Endodermal cell (in vitro differentiated cells): ENCODE measurements at regions not wholly inside any gene's neighbourhood (a gene's known extent, or its start where the extent isn't known, plus 50 kb on each side); places are given as distances from the start of the nearest gene placed in this dataset.

ENCODE experiments used
- DNase-seq: peaks from one replicate; pipeline ENCODE4 v3.0.0-alpha.2; 2017
- H3K27ac ChIP-seq: 2 replicates; pipeline ENCODE4 v1.5.1; 2013; ENCODE audit warnings: mild to moderate bottlenecking, low read depth, low read length, moderate library complexity
- H3K27me3 ChIP-seq: 2 replicates; pipeline ENCODE4 v1.6.1; 2013; ENCODE audit warnings: mild to moderate bottlenecking, low read length, moderate library complexity; ENCODE audit not compliant: insufficient read depth, control insufficient read depth, poor library complexity, severe bottlenecking
- H3K36me3 ChIP-seq: 2 replicates; pipeline ENCODE4 v1.7.0; 2013; ENCODE audit warnings: mild to moderate bottlenecking, low read length, moderate library complexity; ENCODE audit not compliant: control insufficient read depth, insufficient read depth
- H3K4me1 ChIP-seq: one replicate; pipeline ENCODE4 v1.7.0; 2013; ENCODE audit warnings: low read length; ENCODE audit not compliant: control insufficient read depth, insufficient read depth
- H3K4me3 ChIP-seq: 2 replicates; pipeline ENCODE4 v1.5.1; 2013; ENCODE audit warnings: mild to moderate bottlenecking, low read length, moderate library complexity
- H3K9ac ChIP-seq: 2 replicates; pipeline ENCODE4 v1.6.1; 2013; ENCODE audit warnings: mild to moderate bottlenecking, low read length, moderate library complexity; ENCODE audit not compliant: poor library complexity, severe bottlenecking; ENCODE audit errors: extremely low read depth
- H3K9me3 ChIP-seq: 2 replicates; pipeline ENCODE4 v1.6.1; 2013; ENCODE audit warnings: mild to moderate bottlenecking, low read length, moderate library complexity; ENCODE audit not compliant: control insufficient read depth
- H3K27ac Mint-ChIP-seq: 2 replicates; pipeline ENCODE4 v1.8.0; 2020; ENCODE audit warnings: mixed read lengths
- H3K27me3 Mint-ChIP-seq: 2 replicates; pipeline ENCODE4 v1.8.0; 2021; ENCODE audit warnings: mild to moderate bottlenecking, mixed read lengths; ENCODE audit not compliant: insufficient read depth
- H3K36me3 Mint-ChIP-seq: 2 replicates; pipeline ENCODE4 v1.8.0; 2020; ENCODE audit warnings: low read depth, mixed read lengths
- H3K4me1 Mint-ChIP-seq: 2 replicates; pipeline ENCODE4 v1.8.0; 2020; ENCODE audit warnings: mixed read lengths
- H3K4me3 Mint-ChIP-seq: 2 replicates; pipeline ENCODE4 v1.8.0; 2020; ENCODE audit warnings: mild to moderate bottlenecking, moderate library complexity, mixed read lengths
- H3K9me3 Mint-ChIP-seq: 2 replicates; pipeline ENCODE4 v1.8.0; 2020; ENCODE audit warnings: mild to moderate bottlenecking, mixed read lengths
- CTCF ChIP-seq: fragments of 200-600 bp; sonication (generic); conservative IDR thresholded peaks from 2 replicates; pipeline ENCODE4 v1.5.0; 2021; ENCODE audit warnings: antibody characterized with exemption, mild to moderate bottlenecking
- WGBS, 2 experiments: methylation state at CpG; one replicate each; pipeline versions ENCODE4 v1.1.5 to v1.1.7; 2013; ENCODE audit warnings: missing lambda C conversion rate in 2 of 2, mixed read lengths in 1 of 2; ENCODE audit not compliant: insufficient coverage in 1 of 2, insufficient read length in 1 of 2; 5-methylcytosine and 5-hydroxymethylcytosine counted together

DNA sequence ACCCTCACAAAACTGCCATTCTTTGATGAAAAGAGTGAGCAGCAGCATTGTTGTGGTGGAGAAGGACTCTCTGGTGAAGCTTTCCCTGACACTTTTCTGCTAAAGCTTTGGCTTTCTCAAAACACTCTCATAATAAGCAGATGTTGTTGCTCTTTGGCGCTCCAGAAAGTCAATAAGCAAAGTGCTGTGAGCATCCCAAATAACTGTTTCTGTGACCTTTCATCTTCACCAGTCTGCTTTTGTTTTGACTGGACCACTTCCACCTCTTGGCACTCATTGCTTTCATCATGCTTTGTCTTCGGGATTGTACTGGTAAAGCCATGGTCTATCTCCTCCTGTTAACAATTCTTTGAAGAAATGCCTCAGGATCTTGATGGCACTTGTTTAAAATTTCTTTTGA, 424.7 kb upstream of the TMPO start:
- Mint-ChIP-seq H3K27me3 (no peaks in the 10 kb centered on the region), H3K27ac (no peak overlapping the region), H3K4me1 (peaks cover 7% of the 10 kb centered on the region), H3K36me3 (no peaks in the 10 kb centered on the region), H3K9me3 (peaks cover 25% of the 10 kb centered on the region), H3K4me3 (no peak overlapping the region)
- Histone ChIP-seq H3K9ac (no peak overlapping the region), H3K36me3 (no peaks in the 10 kb centered on the region), H3K4me3 (no peak overlapping the region), H3K27me3 (no peaks in the 10 kb centered on the region), H3K27ac (no peak overlapping the region), H3K4me1 (no peaks in the 10 kb centered on the region), H3K9me3 (peaks cover 26% of the 10 kb centered on the region)
- DNase-seq, result no peak
- no peak for TF ChIP-seq CTCF
- 93 to 96% methylated on average over 2 of the region's 2 CpGs for WGBS, 2 experiments

GRCh38 chr12:98096436-98096835, 419.0 kb upstream of the TMPO start:
- TF ChIP-seq CTCF, result no peak
- H3K36me3 Mint-ChIP-seq, result peaks cover 3% of the 10 kb centered on the region
- no peak overlapping the region for H3K27ac Mint-ChIP-seq
- WGBS, 2 experiments, result 96 to 100% methylated on average over 2 of the region's 2 CpGs
- no peaks in the 10 kb centered on the region for H3K27me3 Mint-ChIP-seq
- no peaks in the 10 kb centered on the region for H3K27me3 ChIP-seq
- no peak overlapping the region for H3K9ac ChIP-seq
- H3K27ac ChIP-seq, result no peak overlapping the region
- H3K4me3 Mint-ChIP-seq, result no peak overlapping the region
- no peaks in the 10 kb centered on the region for H3K4me1 ChIP-seq
- H3K9me3 ChIP-seq, result peaks cover 38% of the 10 kb centered on the region
- H3K36me3 ChIP-seq, result no peaks in the 10 kb centered on the region
- no peak for DNase-seq
- peak overlapping the region; percentile 12 for H3K4me3 ChIP-seq
- H3K4me1 Mint-ChIP-seq, result no peaks in the 10 kb centered on the region
- peaks cover 38% of the 10 kb centered on the region for H3K9me3 Mint-ChIP-seq

DNA sequence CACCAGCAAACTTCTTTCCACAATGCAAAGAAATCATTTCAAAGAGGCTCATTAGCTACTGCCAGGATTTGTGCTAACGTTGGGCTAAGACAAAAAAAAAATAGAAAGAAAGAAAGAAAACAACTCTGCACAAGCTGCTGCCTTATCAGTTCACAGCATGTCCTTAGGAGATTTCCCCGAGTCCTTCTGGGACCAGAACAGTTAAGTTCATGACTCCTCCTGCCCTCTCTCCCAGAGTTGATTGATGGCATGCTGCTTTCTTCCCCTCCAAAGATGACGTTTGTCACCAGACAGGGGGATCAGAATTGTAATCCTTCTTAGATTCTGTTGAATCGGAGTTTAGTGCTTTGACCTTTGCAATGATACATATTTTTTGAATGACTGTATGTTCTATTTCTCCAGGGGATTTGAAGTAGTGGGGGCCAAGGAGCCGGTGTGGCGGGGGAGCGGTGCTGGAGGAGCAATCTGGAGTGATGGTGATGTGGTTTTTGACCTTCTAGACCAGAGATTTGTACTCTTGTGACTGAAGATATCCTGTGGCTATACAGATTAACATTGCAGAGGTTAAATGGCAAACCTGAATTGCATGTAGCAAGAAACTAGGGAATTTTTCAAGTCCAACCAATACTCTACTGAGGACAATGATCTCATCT, 409.2 kb upstream of the TMPO start:
- Histone ChIP-seq H3K4me1 (peaks cover 3% of the 10 kb centered on the region), H3K27me3 (no peaks in the 10 kb centered on the region), H3K4me3 (no peak overlapping the region), H3K9me3 (peaks cover 10% of the 10 kb centered on the region), H3K9ac (no peak overlapping the region), H3K27ac (no peak overlapping the region), H3K36me3 (no peaks in the 10 kb centered on the region)
- H3K9me3 Mint-ChIP-seq, result no peaks in the 10 kb centered on the region
- H3K4me3 Mint-ChIP-seq, result no peak overlapping the region
- H3K27ac Mint-ChIP-seq, result no peak overlapping the region
- no peak for DNase-seq
- WGBS, 2 experiments, result 51 to 60% methylated on average over 6 of the region's 7 CpGs
- no peaks in the 10 kb centered on the region for H3K36me3 Mint-ChIP-seq
- H3K4me1 Mint-ChIP-seq, result peaks cover 19% of the 10 kb centered on the region
- H3K27me3 Mint-ChIP-seq, result no peaks in the 10 kb centered on the region
- TF ChIP-seq CTCF, result no peak
